Panc1 (cell line): ENCODE measurements at regions not wholly inside any gene's neighbourhood (a gene's known extent, or its start where the extent isn't known, plus 50 kb on each side); places are given as distances from the start of the nearest gene placed in this dataset.

ENCODE experiments used
- ATAC-seq: fragments of 200-7000 bp; cut with Tn5 transposase; 2 replicates; pipeline ENCODE4 v1.9.1; 2020; ENCODE audit warnings: mild to moderate bottlenecking, moderate library complexity
- BruUV-seq: library from RNA; stranded (reverse); fragments of 400-500 nt; replicated peaks from 2 replicates; lab custom pipeline; 2021; lab: Mats Ljungman, UMichigan
- CTCF ChIA-PET: fragments of 300-600 bp; sonication (Branson Sonifier 250); formaldehyde crosslinking; loops from one replicate; lab custom pipeline; 2022; ENCODE audit warnings: antibody characterized with exemption; lab: Charles Lee
- POLR2A ChIA-PET: fragments of 300-600 bp; sonication (Branson Sonifier 250); formaldehyde crosslinking; loops from one replicate; lab custom pipeline; 2022; ENCODE audit warnings: antibody characterized with exemption; lab: Charles Lee
- DNase-seq: peaks from one replicate; pipeline ENCODE4 v3.0.0-alpha.2; 2010; ENCODE audit warnings: low read depth, low spot score
- H3K27ac ChIP-seq: 2 replicates; pipeline ENCODE4 v1.5.1; 2011; ENCODE audit warnings: mild to moderate bottlenecking, low read length, inconsistent platforms
- H3K27me3 ChIP-seq: fragments of 200-500 bp; sonication (Bioruptor generic); 2 replicates; pipeline ENCODE4 v1.6.0; 2014; ENCODE audit warnings: low read length, inconsistent platforms; ENCODE audit not compliant: control insufficient read depth, insufficient read depth
- H3K36me3 ChIP-seq: fragments of 200-500 bp; sonication (Bioruptor generic); 2 replicates; pipeline ENCODE4 v1.5.1; 2014; ENCODE audit warnings: inconsistent platforms, mild to moderate bottlenecking, low read length, moderate library complexity; ENCODE audit not compliant: control insufficient read depth, insufficient read depth
- H3K4me1 ChIP-seq: 2 replicates; pipeline ENCODE4 v1.5.1; 2011; ENCODE audit warnings: inconsistent platforms, mild to moderate bottlenecking, low read length, moderate library complexity; ENCODE audit not compliant: control insufficient read depth, insufficient read depth
- H3K4me3 ChIP-seq, 2 experiments: 2 replicates each; pipeline ENCODE4 v1.5.1; 2011 to 2012; ENCODE audit warnings: low read depth in 2 of 2, low read length in 2 of 2, mild to moderate bottlenecking in 2 of 2, inconsistent platforms in 1 of 2, moderate library complexity in 1 of 2
- H3K9me3 ChIP-seq: fragments of 200-500 bp; sonication (Bioruptor generic); 2 replicates; pipeline ENCODE4 v1.5.1; 2014; ENCODE audit warnings: low read depth, mild to moderate bottlenecking, inconsistent platforms, low read length, moderate library complexity; ENCODE audit not compliant: control insufficient read depth, insufficient read depth
- POLR2AphosphoS5 ChIP-seq: IDR thresholded peaks from 2 replicates; pipeline ENCODE4 v1.6.1; 2012; ENCODE audit warnings: mild to moderate bottlenecking, low read depth, low read length, moderate library complexity
- REST ChIP-seq, 2 experiments: IDR thresholded peaks; 2 replicates each; pipeline ENCODE4 v1.6.1; 2011 to 2012; ENCODE audit warnings: low read depth in 2 of 2, control low read depth in 1 of 2, low read length in 1 of 2, mild to moderate bottlenecking in 1 of 2, moderate library complexity in 1 of 2; ENCODE audit not compliant: insufficient read depth in 1 of 2
- SIN3A ChIP-seq: IDR thresholded peaks from 2 replicates; pipeline ENCODE4 v1.6.1; 2012; ENCODE audit warnings: low read depth, mild to moderate bottlenecking, low read length, moderate library complexity, borderline replicate concordance; ENCODE audit not compliant: insufficient read depth
- TCF7L2 ChIP-seq: IDR thresholded peaks from 2 replicates; pipeline ENCODE4 v1.6.1; 2011; ENCODE audit warnings: mild to moderate bottlenecking, low read depth, low read length, inconsistent platforms
- in situ Hi-C: cut with HindIII; loops from 2 replicates; pipeline ENCODE4 v1.10.0; 2016; ENCODE audit warnings: low sequenced_read_pairs, low pct_unique_long_range_greater_than_20kb
- intact Hi-C: fragments of 100-400 bp; cut with micrococcal nuclease; formaldehyde crosslinking; loops from one replicate; pipeline ENCODE4 v1.10.0; 2022; ENCODE audit not compliant: unreplicated experiment
- TF ChIP-seq, protein P1 (sequence below): fragments of 450-650 bp; IDR thresholded peaks from 2 replicates; pipeline ENCODE4 v1.5.1; 2017; ENCODE audit warnings: mild to moderate bottlenecking

DNA sequence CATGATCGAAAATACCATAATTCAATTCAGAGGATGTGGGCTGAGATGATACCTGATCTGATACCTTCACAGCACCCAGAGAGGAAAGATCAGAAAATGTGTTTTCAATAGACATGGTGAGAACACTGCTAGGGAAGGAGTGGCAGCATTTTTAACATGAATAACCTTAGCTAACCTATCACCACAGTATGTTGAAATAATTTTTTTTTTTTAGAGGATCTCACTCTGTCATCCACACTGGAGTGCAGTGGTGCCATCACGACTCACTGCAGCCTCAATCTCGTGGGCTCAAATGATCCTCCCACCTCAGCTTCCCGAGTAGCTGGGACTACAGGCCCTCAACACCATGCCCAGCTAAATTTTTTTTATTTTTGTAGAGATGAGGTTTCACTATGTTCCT lies 90.5 kb upstream of the RAPGEF2 start:
- no peaks in the 10 kb centered on the region for H3K27me3 ChIP-seq
- intact Hi-C loops (no loop called here), in situ Hi-C loops (no loop called here)
- ChIA-PET CTCF (no interaction called here), POLR2A (no interaction called here)
- DNase-seq (no peak), ATAC-seq (no peak)
- H3K36me3 ChIP-seq = no peaks in the 10 kb centered on the region
- H3K27ac ChIP-seq = no peak overlapping the region
- BruUV-seq = no TSS peak
- no peaks in the 10 kb centered on the region for H3K9me3 ChIP-seq
- no peaks in the 10 kb centered on the region for H3K4me1 ChIP-seq
- H3K4me3 ChIP-seq = no peak overlapping the region
- no peak for TF ChIP-seq POLR2AphosphoS5
- no peak for TF ChIP-seq REST (IDR thresholded peaks at IDR 0.05; ENCODE audit: insufficient read depth in 1 of 2, low read depth in 2 of 2, low read length in 1 of 2)
- no peak for TF ChIP-seq TCF7L2
- TF ChIP-seq SIN3A = no peak
- TF ChIP-seq, protein P1, sequence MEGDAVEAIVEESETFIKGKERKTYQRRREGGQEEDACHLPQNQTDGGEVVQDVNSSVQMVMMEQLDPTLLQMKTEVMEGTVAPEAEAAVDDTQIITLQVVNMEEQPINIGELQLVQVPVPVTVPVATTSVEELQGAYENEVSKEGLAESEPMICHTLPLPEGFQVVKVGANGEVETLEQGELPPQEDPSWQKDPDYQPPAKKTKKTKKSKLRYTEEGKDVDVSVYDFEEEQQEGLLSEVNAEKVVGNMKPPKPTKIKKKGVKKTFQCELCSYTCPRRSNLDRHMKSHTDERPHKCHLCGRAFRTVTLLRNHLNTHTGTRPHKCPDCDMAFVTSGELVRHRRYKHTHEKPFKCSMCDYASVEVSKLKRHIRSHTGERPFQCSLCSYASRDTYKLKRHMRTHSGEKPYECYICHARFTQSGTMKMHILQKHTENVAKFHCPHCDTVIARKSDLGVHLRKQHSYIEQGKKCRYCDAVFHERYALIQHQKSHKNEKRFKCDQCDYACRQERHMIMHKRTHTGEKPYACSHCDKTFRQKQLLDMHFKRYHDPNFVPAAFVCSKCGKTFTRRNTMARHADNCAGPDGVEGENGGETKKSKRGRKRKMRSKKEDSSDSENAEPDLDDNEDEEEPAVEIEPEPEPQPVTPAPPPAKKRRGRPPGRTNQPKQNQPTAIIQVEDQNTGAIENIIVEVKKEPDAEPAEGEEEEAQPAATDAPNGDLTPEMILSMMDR = no peak

- DNase-seq = no peak
- BruUV-seq = no TSS peak
- no peak for ATAC-seq
These were observed 89.2 kb upstream of the RAPGEF2 start for GRCh38 chr4:159013692-159014091.

More at GRCh38 chr4:159013692-159014091, 89.2 kb upstream of the RAPGEF2 start:
- H3K27me3 ChIP-seq = no peaks in the 10 kb centered on the region
- H3K36me3 ChIP-seq = no peaks in the 10 kb centered on the region
- no peak for TF ChIP-seq REST (IDR thresholded peaks at IDR 0.05; ENCODE audit: insufficient read depth in 1 of 2, low read depth in 2 of 2, low read length in 1 of 2)
- TF ChIP-seq SIN3A = no peak
- TF ChIP-seq TCF7L2 = no peak
- TF ChIP-seq POLR2AphosphoS5 = no peak
- TF ChIP-seq, protein P1 = no peak
- H3K9me3 ChIP-seq = no peaks in the 10 kb centered on the region
- CTCF ChIA-PET = no interaction called here
- in situ Hi-C loops (no loop called here), intact Hi-C loops (no loop called here)
- POLR2A ChIA-PET = no interaction called here
- H3K4me3 ChIP-seq = no peak overlapping the region
- no peaks in the 10 kb centered on the region for H3K4me1 ChIP-seq
- H3K27ac ChIP-seq = no peak overlapping the region
